H9 (cell line): ENCODE measurements at regions not wholly inside any gene's neighbourhood (a gene's known extent, or its start where the extent isn't known, plus 50 kb on each side); places are given as distances from the start of the nearest gene placed in this dataset.

Experiments
- DNase-seq: peaks from one replicate; pipeline ENCODE4 v3.0.0-alpha.2; 2017
- H2AFZ ChIP-seq: one replicate; pipeline ENCODE4 v1.6.1; 2013; ENCODE audit warnings: mild to moderate bottlenecking, low read length, control low read depth, moderate library complexity
- H2AK5ac ChIP-seq: 2 replicates; pipeline ENCODE4 v1.6.1; 2013; ENCODE audit warnings: low read length, control low read depth, mixed read lengths; ENCODE audit not compliant: insufficient read length
- H2BK120ac ChIP-seq: one replicate; pipeline ENCODE4 v1.6.1; 2013; ENCODE audit warnings: low read depth, mild to moderate bottlenecking, low read length, control low read depth, inconsistent platforms; ENCODE audit not compliant: poor library complexity, severe bottlenecking
- H2BK12ac ChIP-seq: 2 replicates; pipeline ENCODE4 v1.6.1; 2013; ENCODE audit warnings: low read length, control low read depth, mixed read lengths, low read depth; ENCODE audit not compliant: insufficient read length
- H2BK15ac ChIP-seq: 2 replicates; pipeline ENCODE4 v1.6.1; 2013; ENCODE audit warnings: low read depth, low read length, control low read depth
- H2BK20ac ChIP-seq: one replicate; pipeline ENCODE4 v1.6.1; 2013; ENCODE audit warnings: low read depth, mild to moderate bottlenecking, low read length, control low read depth, inconsistent platforms; ENCODE audit not compliant: poor library complexity, severe bottlenecking
- H2BK5ac ChIP-seq: 2 replicates; pipeline ENCODE4 v1.6.1; 2013; ENCODE audit warnings: low read length, control low read depth, mixed read lengths; ENCODE audit not compliant: insufficient read length
- H3K14ac ChIP-seq: 2 replicates; pipeline ENCODE4 v1.6.1; 2013; ENCODE audit warnings: low read length, control low read depth; ENCODE audit not compliant: insufficient read depth
- H3K18ac ChIP-seq: 2 replicates; pipeline ENCODE4 v1.6.1; 2013; ENCODE audit warnings: low read depth, mild to moderate bottlenecking, mixed read lengths, low read length, control low read depth; ENCODE audit not compliant: insufficient read length
- H3K23ac ChIP-seq: 2 replicates; pipeline ENCODE4 v1.6.1; 2013; ENCODE audit warnings: low read length, control low read depth, mixed read lengths, low read depth; ENCODE audit not compliant: insufficient read length
- H3K23me2 ChIP-seq: 2 replicates; pipeline ENCODE4 v1.6.1; 2013; ENCODE audit warnings: low read depth, mild to moderate bottlenecking, mixed read lengths, low read length, control low read depth; ENCODE audit not compliant: insufficient read length, poor library complexity, severe bottlenecking
- H3K27ac ChIP-seq: 2 replicates; pipeline ENCODE4 v1.5.1; 2013; ENCODE audit warnings: low read length, control low read depth, mixed read lengths, low read depth; ENCODE audit not compliant: insufficient read length
- H3K27me3 ChIP-seq: 2 replicates; pipeline ENCODE4 v1.6.1; 2013; ENCODE audit warnings: low read length, control low read depth, inconsistent platforms; ENCODE audit not compliant: insufficient read depth
- H3K4ac ChIP-seq: 2 replicates; pipeline ENCODE4 v1.6.1; 2013; ENCODE audit warnings: low read depth, mild to moderate bottlenecking, control low read depth, inconsistent platforms, low read length, moderate library complexity
- H3K4me1 ChIP-seq: 2 replicates; pipeline ENCODE4 v1.6.1; 2013; ENCODE audit warnings: low read length, control low read depth, inconsistent platforms; ENCODE audit not compliant: insufficient read depth
- H3K4me2 ChIP-seq: 2 replicates; pipeline ENCODE4 v1.6.1; 2013; ENCODE audit warnings: low read length, control low read depth, mixed read lengths; ENCODE audit not compliant: insufficient read length, insufficient read depth
- H3K56ac ChIP-seq: 2 replicates; pipeline ENCODE4 v1.6.1; 2013; ENCODE audit warnings: low read depth, mild to moderate bottlenecking, mixed read lengths, low read length, control low read depth; ENCODE audit not compliant: insufficient read length
- H3K79me1 ChIP-seq: 2 replicates; pipeline ENCODE4 v1.6.1; 2013; ENCODE audit warnings: low read depth, mild to moderate bottlenecking, moderate library complexity, low read length, control low read depth, inconsistent platforms; ENCODE audit not compliant: insufficient read depth, poor library complexity, severe bottlenecking
- H3K79me2 ChIP-seq: 2 replicates; pipeline ENCODE4 v1.6.1; 2013; ENCODE audit warnings: low read length, control low read depth, inconsistent platforms; ENCODE audit not compliant: insufficient read depth
- H3K9ac ChIP-seq: 2 replicates; pipeline ENCODE4 v1.6.1; 2013; ENCODE audit warnings: low read length, control low read depth, mixed read lengths; ENCODE audit not compliant: insufficient read length; ENCODE audit errors: extremely low read depth
- H3K9me3 ChIP-seq: one replicate; pipeline ENCODE4 v1.6.1; 2013; ENCODE audit warnings: low read depth, low read length, inconsistent platforms; ENCODE audit not compliant: control insufficient read depth
- H3T11ph ChIP-seq: one replicate; pipeline ENCODE4 v1.6.1; 2013; ENCODE audit warnings: mild to moderate bottlenecking, low read length, control low read depth, inconsistent platforms
- H4K20me1 ChIP-seq: one replicate; pipeline ENCODE4 v1.6.1; 2013; ENCODE audit not compliant: control insufficient read depth, insufficient read length, insufficient read depth
- H4K5ac ChIP-seq: 2 replicates; pipeline ENCODE4 v1.6.1; 2013; ENCODE audit warnings: low read depth, mild to moderate bottlenecking, mixed read lengths, low read length, control low read depth; ENCODE audit not compliant: insufficient read length
- H4K8ac ChIP-seq: replicated peaks from 2 replicates; pipeline ENCODE4 v1.6.1; 2013; ENCODE audit warnings: low read length, control low read depth, mixed read lengths, low read depth; ENCODE audit not compliant: insufficient read length
- H4K91ac ChIP-seq: 2 replicates; pipeline ENCODE4 v1.6.1; 2013; ENCODE audit warnings: low read depth, mild to moderate bottlenecking, moderate library complexity, mixed read lengths, low read length, control low read depth; ENCODE audit not compliant: insufficient read length
- H3K27ac Mint-ChIP-seq, 3 experiments: 2 replicates in 2 of 3; 3 replicates in 1 of 3; pipeline ENCODE4 v1.8.0; 2020 to 2021; ENCODE audit warnings: mixed read lengths in 3 of 3, mild to moderate bottlenecking in 1 of 3, moderate library complexity in 1 of 3
- H3K27me3 Mint-ChIP-seq: 2 replicates; pipeline ENCODE4 v1.8.0; 2021; ENCODE audit warnings: low read depth, mild to moderate bottlenecking, moderate library complexity, mixed read lengths
- H3K36me3 Mint-ChIP-seq, 3 experiments: 2 replicates in 2 of 3; 3 replicates in 1 of 3; pipeline ENCODE4 v1.8.0; 2020 to 2021; ENCODE audit warnings: low read depth in 3 of 3, mixed read lengths in 3 of 3; ENCODE audit not compliant: insufficient read depth in 1 of 3
- H3K4me1 Mint-ChIP-seq, 2 experiments: 2 replicates each; pipeline ENCODE4 v1.8.0; 2020; ENCODE audit warnings: mixed read lengths in 2 of 2
- H3K4me3 Mint-ChIP-seq, 2 experiments: 2 replicates in 1 of 2; 3 replicates in 1 of 2; pipeline ENCODE4 v1.8.0; 2020 to 2021; ENCODE audit warnings: mild to moderate bottlenecking in 2 of 2, mixed read lengths in 2 of 2, moderate library complexity in 1 of 2
- H3K9me3 Mint-ChIP-seq, 2 experiments: 2 replicates in 1 of 2; 3 replicates in 1 of 2; pipeline ENCODE4 v1.8.0; 2020; ENCODE audit warnings: mild to moderate bottlenecking in 2 of 2, mixed read lengths in 2 of 2, moderate library complexity in 1 of 2
- WGBS: extraction: QIAGEN DNeasy Blood & Tissue Kit; methylation state at CpG from one replicate; pipeline ENCODE4 v1.1.7; 2013; ENCODE audit warnings: missing lambda C conversion rate, low lambda C conversion rate, mixed read lengths; ENCODE audit not compliant: insufficient read length; ENCODE audit errors: extremely low coverage; 5-methylcytosine and 5-hydroxymethylcytosine counted together
- TF ChIP-seq, protein P1 (sequence below): fragments of 200-600 bp; sonication (generic); conservative IDR thresholded peaks from 3 replicates; pipeline ENCODE4 v1.8.0; 2021; ENCODE audit warnings: antibody characterized with exemption, mild to moderate bottlenecking

- no peak for DNase-seq
- no peak overlapping the region for H2BK120ac ChIP-seq
- H2BK15ac ChIP-seq, result no peak overlapping the region
- no peaks in the 10 kb centered on the region for H3K79me1 ChIP-seq
- no peak overlapping the region for H2BK12ac ChIP-seq
- H2AK5ac ChIP-seq, result no peak overlapping the region
- TF ChIP-seq, protein P1, sequence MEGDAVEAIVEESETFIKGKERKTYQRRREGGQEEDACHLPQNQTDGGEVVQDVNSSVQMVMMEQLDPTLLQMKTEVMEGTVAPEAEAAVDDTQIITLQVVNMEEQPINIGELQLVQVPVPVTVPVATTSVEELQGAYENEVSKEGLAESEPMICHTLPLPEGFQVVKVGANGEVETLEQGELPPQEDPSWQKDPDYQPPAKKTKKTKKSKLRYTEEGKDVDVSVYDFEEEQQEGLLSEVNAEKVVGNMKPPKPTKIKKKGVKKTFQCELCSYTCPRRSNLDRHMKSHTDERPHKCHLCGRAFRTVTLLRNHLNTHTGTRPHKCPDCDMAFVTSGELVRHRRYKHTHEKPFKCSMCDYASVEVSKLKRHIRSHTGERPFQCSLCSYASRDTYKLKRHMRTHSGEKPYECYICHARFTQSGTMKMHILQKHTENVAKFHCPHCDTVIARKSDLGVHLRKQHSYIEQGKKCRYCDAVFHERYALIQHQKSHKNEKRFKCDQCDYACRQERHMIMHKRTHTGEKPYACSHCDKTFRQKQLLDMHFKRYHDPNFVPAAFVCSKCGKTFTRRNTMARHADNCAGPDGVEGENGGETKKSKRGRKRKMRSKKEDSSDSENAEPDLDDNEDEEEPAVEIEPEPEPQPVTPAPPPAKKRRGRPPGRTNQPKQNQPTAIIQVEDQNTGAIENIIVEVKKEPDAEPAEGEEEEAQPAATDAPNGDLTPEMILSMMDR, result no peak
- H3K4ac ChIP-seq, result no peak overlapping the region
- no peak overlapping the region for H4K8ac ChIP-seq
- H3K18ac ChIP-seq, result no peak overlapping the region
- Mint-ChIP-seq H3K27me3 (no peaks in the 10 kb centered on the region), H3K4me1 (no peaks in the 10 kb centered on the region), H3K9me3 (peaks cover 5 to 6% of the 10 kb centered on the region in 2 experiments), H3K27ac (no peak overlapping the region), H3K4me3 (no peak overlapping the region), H3K36me3 (peaks cover 5 to 16% (median 5%) of the 10 kb centered on the region in 3 experiments)
- H3K9me3 ChIP-seq, result no peaks in the 10 kb centered on the region
- no peak overlapping the region for H3K9ac ChIP-seq
- H3T11ph ChIP-seq, result no peak overlapping the region
- no peak overlapping the region for H3K23ac ChIP-seq
- H4K20me1 ChIP-seq, result no peaks in the 10 kb centered on the region
- H2BK5ac ChIP-seq, result no peak overlapping the region
- no peak overlapping the region for H3K27ac ChIP-seq
- no CpG with 5 or more reads among the region's 6 CpGs for WGBS
- H3K4me2 ChIP-seq, result no peak overlapping the region
- H3K79me2 ChIP-seq, result no peaks in the 10 kb centered on the region
- no peaks in the 10 kb centered on the region for H3K4me1 ChIP-seq
- no peak overlapping the region for H4K5ac ChIP-seq
- H2BK20ac ChIP-seq, result no peak overlapping the region
- no peak overlapping the region for H4K91ac ChIP-seq
- no peak overlapping the region for H2AFZ ChIP-seq
- no peak overlapping the region for H3K56ac ChIP-seq
- no peaks in the 10 kb centered on the region for H3K27me3 ChIP-seq
- no peaks in the 10 kb centered on the region for H3K23me2 ChIP-seq
- no peak overlapping the region for H3K14ac ChIP-seq
Observed at GRCh38 chr5:92990771-92991170, 590.2 kb downstream of the NR2F1-AS1 start.
